ENCODE measurements at regions not wholly inside any gene's neighbourhood (a gene's known extent, or its start where the extent isn't known, plus 50 kb on each side); places are given as distances from the start of the nearest gene placed in this dataset.
"Not testable (repeated sequence)": the region's sequence is repeated elsewhere in the genome, so short reads cannot be mapped to it uniquely, and the experiment has no call there.

DNA sequence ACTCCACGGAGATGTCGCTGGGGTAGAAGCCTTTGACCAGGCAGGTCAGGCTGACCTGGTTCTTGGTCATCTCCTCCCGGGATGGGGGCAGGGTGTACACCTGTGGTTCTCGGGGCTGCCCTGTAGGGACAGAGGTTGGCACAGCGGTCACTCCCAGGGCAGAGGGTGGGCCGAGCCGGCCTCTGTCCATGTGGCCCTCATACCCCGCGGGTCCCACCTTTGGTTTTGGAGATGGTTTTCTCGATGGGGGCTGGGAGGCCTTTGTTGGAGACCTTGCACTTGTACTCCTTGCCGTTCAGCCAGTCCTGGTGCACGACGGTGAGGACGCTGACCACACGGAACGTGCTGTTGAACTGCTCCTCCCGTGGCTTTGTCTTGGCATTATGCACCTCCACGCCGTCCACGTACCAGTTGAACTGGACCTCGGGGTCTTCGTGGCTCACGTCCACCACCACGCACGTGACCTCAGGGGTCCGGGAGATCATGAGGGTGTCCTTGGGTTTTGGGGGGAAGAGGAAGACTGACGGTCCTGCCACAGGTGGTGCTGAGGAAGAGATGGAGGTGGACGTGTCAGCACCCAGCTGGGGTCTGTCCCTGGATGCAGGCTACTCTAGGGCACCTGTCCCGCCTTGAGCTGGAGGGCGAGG lies 117.1 kb downstream of the TMEM121 start:
- TF ChIP-seq, protein P1, sequence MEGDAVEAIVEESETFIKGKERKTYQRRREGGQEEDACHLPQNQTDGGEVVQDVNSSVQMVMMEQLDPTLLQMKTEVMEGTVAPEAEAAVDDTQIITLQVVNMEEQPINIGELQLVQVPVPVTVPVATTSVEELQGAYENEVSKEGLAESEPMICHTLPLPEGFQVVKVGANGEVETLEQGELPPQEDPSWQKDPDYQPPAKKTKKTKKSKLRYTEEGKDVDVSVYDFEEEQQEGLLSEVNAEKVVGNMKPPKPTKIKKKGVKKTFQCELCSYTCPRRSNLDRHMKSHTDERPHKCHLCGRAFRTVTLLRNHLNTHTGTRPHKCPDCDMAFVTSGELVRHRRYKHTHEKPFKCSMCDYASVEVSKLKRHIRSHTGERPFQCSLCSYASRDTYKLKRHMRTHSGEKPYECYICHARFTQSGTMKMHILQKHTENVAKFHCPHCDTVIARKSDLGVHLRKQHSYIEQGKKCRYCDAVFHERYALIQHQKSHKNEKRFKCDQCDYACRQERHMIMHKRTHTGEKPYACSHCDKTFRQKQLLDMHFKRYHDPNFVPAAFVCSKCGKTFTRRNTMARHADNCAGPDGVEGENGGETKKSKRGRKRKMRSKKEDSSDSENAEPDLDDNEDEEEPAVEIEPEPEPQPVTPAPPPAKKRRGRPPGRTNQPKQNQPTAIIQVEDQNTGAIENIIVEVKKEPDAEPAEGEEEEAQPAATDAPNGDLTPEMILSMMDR (IDR thresholded peaks at IDR 0.05) = not testable (repeated sequence)
- TF ChIP-seq EP300 (IDR thresholded peaks at IDR 0.05; ENCODE audit: low read depth) = not testable (repeated sequence)
